Skeletal muscle satellite cell (primary cell): ENCODE measurements at regions not wholly inside any gene's neighbourhood (a gene's known extent, or its start where the extent isn't known, plus 50 kb on each side); places are given as distances from the start of the nearest gene placed in this dataset.

Source experiments
- H3K27me3 ChIP-seq: 2 replicates; pipeline ENCODE4 v1.7.0; 2013; ENCODE audit warnings: low read length; ENCODE audit not compliant: control insufficient read depth, insufficient read depth
- H3K36me3 ChIP-seq: 2 replicates; pipeline ENCODE4 v1.7.0; 2013; ENCODE audit warnings: mild to moderate bottlenecking, control low read depth, low read length; ENCODE audit not compliant: insufficient read depth
- H3K4me1 ChIP-seq: 2 replicates; pipeline ENCODE4 v1.7.0; 2013; ENCODE audit warnings: low read length; ENCODE audit not compliant: control insufficient read depth, insufficient read depth
- H3K4me2 ChIP-seq: 2 replicates; pipeline ENCODE4 v1.7.0; 2013; ENCODE audit warnings: mild to moderate bottlenecking, low read length
- H3K4me3 ChIP-seq: 2 replicates; pipeline ENCODE4 v1.7.0; 2013; ENCODE audit warnings: low read length
- H3K9ac ChIP-seq: 2 replicates; pipeline ENCODE4 v1.7.0; 2013; ENCODE audit warnings: mild to moderate bottlenecking, low read depth, low read length, moderate library complexity
- H3K9me3 ChIP-seq: replicated peaks from 2 replicates; pipeline ENCODE4 v1.7.0; 2013; ENCODE audit warnings: mild to moderate bottlenecking, control low read depth, low read length

GRCh38 chr4:103457566-103457965, 259.4 kb upstream of the CENPE start:
- Histone ChIP-seq H3K9ac (no peak overlapping the region), H3K9me3 (no peaks in the 10 kb centered on the region), H3K36me3 (no peaks in the 10 kb centered on the region)

GRCh38 chr4:103451341-103451740, 253.2 kb upstream of the CENPE start:
- no peak overlapping the region for H3K9ac ChIP-seq
- H3K27me3 ChIP-seq: no peaks in the 10 kb centered on the region
- H3K4me1 ChIP-seq: no peaks in the 10 kb centered on the region
- no peaks in the 10 kb centered on the region for H3K36me3 ChIP-seq
- no peak overlapping the region for H3K4me3 ChIP-seq
- H3K4me2 ChIP-seq: no peak overlapping the region
- no peaks in the 10 kb centered on the region for H3K9me3 ChIP-seq

More at GRCh38 chr4:103457566-103457965, 259.4 kb upstream of the CENPE start:
- Histone ChIP-seq H3K4me2 (no peak overlapping the region), H3K4me1 (no peaks in the 10 kb centered on the region), H3K4me3 (no peak overlapping the region), H3K27me3 (no peaks in the 10 kb centered on the region)

DNA sequence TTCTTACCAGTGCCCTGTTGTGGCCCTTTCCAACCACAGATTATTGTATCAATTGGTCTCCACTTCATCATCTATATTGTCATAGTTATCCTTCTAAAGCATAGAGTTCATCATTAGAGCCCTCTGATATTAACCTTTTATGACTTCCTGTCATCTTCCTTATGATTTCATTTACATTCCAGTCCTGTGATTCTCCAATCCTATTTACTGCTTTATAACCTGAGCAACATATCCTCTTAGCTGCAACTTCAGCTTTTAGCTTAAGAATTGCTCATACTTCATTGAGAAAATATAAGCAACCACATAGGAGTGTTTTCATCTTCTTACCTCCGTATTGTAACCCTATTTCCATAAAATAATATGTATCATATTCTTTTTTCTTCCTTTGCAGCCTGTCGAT, 252.6 kb upstream of the CENPE start:
- Histone ChIP-seq H3K4me3 (no peak overlapping the region), H3K9ac (no peak overlapping the region), H3K9me3 (no peaks in the 10 kb centered on the region), H3K4me1 (no peaks in the 10 kb centered on the region), H3K36me3 (no peaks in the 10 kb centered on the region), H3K27me3 (no peaks in the 10 kb centered on the region), H3K4me2 (no peak overlapping the region)

DNA sequence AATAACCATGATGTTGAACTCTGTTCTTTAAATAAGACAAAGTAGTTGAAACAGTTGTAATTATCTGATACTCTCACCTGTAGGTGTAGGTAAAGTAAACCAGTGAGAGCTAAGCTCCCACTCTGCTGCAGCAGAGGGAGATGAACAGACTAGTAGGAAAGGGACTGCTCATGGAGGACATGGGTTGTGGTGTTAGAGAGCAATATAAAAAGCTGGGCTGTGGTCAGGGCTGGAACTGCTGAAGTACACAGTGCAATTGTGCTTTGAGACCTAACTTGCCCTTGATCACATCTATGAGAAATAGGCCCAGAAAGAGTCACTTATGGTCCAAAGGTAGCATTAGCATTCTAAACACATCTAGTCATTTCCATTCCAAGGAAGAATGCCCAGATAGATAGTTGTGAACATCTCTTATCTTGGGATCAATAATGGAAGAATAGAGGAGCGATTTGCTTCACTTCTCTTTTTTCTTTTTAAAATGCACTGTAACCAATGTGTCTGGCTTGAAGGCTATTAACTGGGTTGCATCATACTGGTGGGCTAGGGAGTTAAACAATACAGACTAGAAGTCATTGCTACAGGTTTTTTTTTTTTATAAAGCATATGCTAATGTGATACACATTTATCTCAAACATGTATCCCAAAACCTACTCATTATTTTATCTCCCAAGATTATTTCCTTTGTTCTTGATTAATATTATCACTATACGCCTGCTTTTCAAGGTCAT, 251.3 kb upstream of the CENPE start:
- Histone ChIP-seq H3K9me3 (no peaks in the 10 kb centered on the region), H3K4me2 (no peak overlapping the region), H3K36me3 (no peaks in the 10 kb centered on the region), H3K9ac (no peak overlapping the region), H3K27me3 (no peaks in the 10 kb centered on the region), H3K4me3 (no peak overlapping the region), H3K4me1 (no peaks in the 10 kb centered on the region)

GRCh38 chr4:103445377-103445776, 247.2 kb upstream of the CENPE start:
- Histone ChIP-seq H3K36me3 (no peaks in the 10 kb centered on the region), H3K9ac (no peak overlapping the region), H3K27me3 (no peaks in the 10 kb centered on the region), H3K4me3 (no peak overlapping the region), H3K4me2 (no peak overlapping the region), H3K4me1 (no peaks in the 10 kb centered on the region), H3K9me3 (no peaks in the 10 kb centered on the region)

DNA sequence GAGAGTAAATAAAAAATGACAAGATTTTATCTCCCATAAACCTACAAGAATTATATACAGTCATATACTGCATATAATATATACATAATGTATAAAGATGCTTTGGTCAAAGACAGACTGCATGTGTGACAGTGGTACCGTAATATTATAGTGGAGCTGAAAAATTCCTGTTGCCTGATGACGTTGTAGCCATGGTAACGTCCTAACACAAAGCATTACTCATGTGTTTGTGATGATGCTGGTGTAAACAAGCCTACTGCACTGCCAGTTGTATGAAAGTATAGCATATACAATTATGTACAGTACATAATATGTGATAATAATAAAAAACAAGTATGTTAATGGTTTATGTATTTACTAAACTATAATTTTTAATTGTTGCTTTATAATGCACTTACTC, 245.2 kb upstream of the CENPE start:
- Histone ChIP-seq H3K4me3 (no peak overlapping the region), H3K36me3 (no peaks in the 10 kb centered on the region), H3K4me1 (no peaks in the 10 kb centered on the region), H3K4me2 (no peak overlapping the region), H3K27me3 (no peaks in the 10 kb centered on the region), H3K9ac (no peak overlapping the region), H3K9me3 (no peaks in the 10 kb centered on the region)

GRCh38 chr4:103429283-103429682, 231.1 kb upstream of the CENPE start:
- H3K27me3 ChIP-seq: no peaks in the 10 kb centered on the region
- peaks cover 3% of the 10 kb centered on the region for H3K4me1 ChIP-seq
- no peak overlapping the region for H3K4me2 ChIP-seq
- no peaks in the 10 kb centered on the region for H3K36me3 ChIP-seq
- H3K9ac ChIP-seq: no peak overlapping the region
- H3K9me3 ChIP-seq: no peaks in the 10 kb centered on the region
- H3K4me3 ChIP-seq: no peak overlapping the region

DNA sequence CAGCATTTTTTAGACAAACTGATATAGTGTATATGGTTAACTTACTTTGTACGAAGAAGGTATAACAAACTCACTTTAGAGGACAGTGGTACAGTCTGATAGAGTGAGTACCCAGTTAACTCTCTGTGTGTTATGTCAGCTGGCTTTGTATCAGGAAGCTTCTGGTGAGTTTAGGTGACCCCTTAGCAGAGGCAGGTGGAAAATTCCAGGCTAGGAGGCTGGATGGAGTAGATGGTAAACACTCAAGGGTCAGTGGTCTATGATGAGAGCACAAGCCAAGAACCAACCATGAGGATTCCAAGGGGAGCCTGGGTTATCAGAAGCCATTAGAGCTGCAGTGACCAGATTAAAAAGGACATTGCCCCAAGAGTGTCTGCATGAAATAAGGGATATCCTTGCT, 227.3 kb upstream of the CENPE start:
- no peak overlapping the region for H3K4me3 ChIP-seq
- H3K9ac ChIP-seq: no peak overlapping the region
- no peak overlapping the region for H3K4me2 ChIP-seq
- H3K4me1 ChIP-seq: peaks cover 14% of the 10 kb centered on the region
- no peaks in the 10 kb centered on the region for H3K27me3 ChIP-seq
- H3K36me3 ChIP-seq: no peaks in the 10 kb centered on the region
- H3K9me3 ChIP-seq: no peaks in the 10 kb centered on the region

- Histone ChIP-seq H3K4me2 (no peak overlapping the region), H3K27me3 (no peaks in the 10 kb centered on the region), H3K4me3 (no peak overlapping the region), H3K9me3 (no peaks in the 10 kb centered on the region), H3K9ac (no peak overlapping the region), H3K4me1 (peaks cover 14% of the 10 kb centered on the region), H3K36me3 (no peaks in the 10 kb centered on the region)
Observed at GRCh38 chr4:103424853-103425252, 226.7 kb upstream of the CENPE start.

GRCh38 chr4:103423261-103423660, 225.1 kb upstream of the CENPE start:
- Histone ChIP-seq H3K4me2 (no peak overlapping the region), H3K9ac (peak overlapping the region; percentile 22), H3K27me3 (no peaks in the 10 kb centered on the region), H3K9me3 (no peaks in the 10 kb centered on the region), H3K36me3 (no peaks in the 10 kb centered on the region), H3K4me1 (peaks cover 14% of the 10 kb centered on the region), H3K4me3 (no peak overlapping the region)

- H3K36me3 ChIP-seq: no peaks in the 10 kb centered on the region
- H3K27me3 ChIP-seq: no peaks in the 10 kb centered on the region
- no peak overlapping the region for H3K4me2 ChIP-seq
- no peaks in the 10 kb centered on the region for H3K9me3 ChIP-seq
- peaks cover 14% of the 10 kb centered on the region for H3K4me1 ChIP-seq
- no peak overlapping the region for H3K4me3 ChIP-seq
- H3K9ac ChIP-seq: peak overlapping the region; percentile 22
Observed at GRCh38 chr4:103422467-103423219, 224.5 kb upstream of the CENPE start.

DNA sequence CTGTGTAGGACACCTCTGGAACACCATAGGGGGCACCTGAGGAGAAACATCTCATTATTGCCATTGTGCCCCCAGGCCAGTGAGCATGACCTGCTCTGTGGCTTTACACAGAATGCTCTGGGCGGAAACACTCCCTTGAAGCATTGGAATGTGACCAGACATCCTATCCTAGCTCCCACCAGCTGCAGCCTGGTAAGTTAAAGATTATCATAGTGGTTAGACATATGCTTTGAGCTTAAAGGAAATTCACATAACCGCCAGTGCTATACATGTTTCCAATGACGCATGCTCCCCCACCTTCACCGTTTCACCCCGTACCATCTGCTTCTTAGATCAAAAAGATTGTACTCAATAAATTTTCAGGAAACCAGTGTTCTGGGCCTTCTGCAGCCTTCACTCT, 217.7 kb upstream of the CENPE start:
- no peak overlapping the region for H3K4me3 ChIP-seq
- H3K27me3 ChIP-seq: no peaks in the 10 kb centered on the region
- H3K9ac ChIP-seq: no peak overlapping the region
- no peak overlapping the region for H3K4me2 ChIP-seq
- H3K9me3 ChIP-seq: no peaks in the 10 kb centered on the region
- no peaks in the 10 kb centered on the region for H3K36me3 ChIP-seq
- no peaks in the 10 kb centered on the region for H3K4me1 ChIP-seq
